Heart right ventricle (tissue), 16 donors: ENCODE measurements at regions not wholly inside any gene's neighbourhood (a gene's known extent, or its start where the extent isn't known, plus 50 kb on each side); places are given as distances from the start of the nearest gene placed in this dataset.
"Not testable (repeated sequence)": the region's sequence is repeated elsewhere in the genome, so short reads cannot be mapped to it uniquely, and the experiment has no call there.

ENCODE experiments used
- ATAC-seq, 8 donors: fragments of 200-7000 bp; cut with Tn5 transposase; one replicate each; pipeline ENCODE4 v1.9.1; 2020; ENCODE audit warnings: mild to moderate bottlenecking in 8 of 8, moderate library complexity in 8 of 8, moderate number of reproducible peaks in 1 of 8
- DNase-seq, 2 donors: peaks; one replicate each; pipeline ENCODE4 v3.0.0-alpha.2; 2020
- H3K27ac ChIP-seq, 10 donors: fragments of 200-600 bp; sonication (generic) in 2 of 10; one replicate each; pipeline versions ENCODE4 v1.5.0 to v1.8.0; 2020 to 2022; ENCODE audit warnings: mild to moderate bottlenecking in 3 of 10
- H3K27me3 ChIP-seq, 7 donors: fragments of 200-600 bp; one replicate each; pipeline ENCODE4 v1.8.0; 2021 to 2022; ENCODE audit warnings: mild to moderate bottlenecking in 2 of 7
- H3K36me3 ChIP-seq, 9 donors: fragments of 200-600 bp; sonication (generic) in 1 of 9; one replicate each; pipeline versions ENCODE4 v1.5.0 to v1.8.0; 2020 to 2022; ENCODE audit warnings: mild to moderate bottlenecking in 2 of 9
- H3K4me1 ChIP-seq, 9 donors: fragments of 200-600 bp; sonication (generic) in 1 of 9; one replicate each; pipeline versions ENCODE4 v1.5.0 to v1.8.0; 2020 to 2022; ENCODE audit warnings: mild to moderate bottlenecking in 4 of 9
- H3K4me3 ChIP-seq, 10 donors: fragments of 200-600 bp; sonication (generic) in 2 of 10; one replicate each; pipeline versions ENCODE4 v1.5.0 to v1.8.0; 2020 to 2022; ENCODE audit warnings: mild to moderate bottlenecking in 7 of 10, moderate library complexity in 2 of 10
- H3K9me3 ChIP-seq, 11 donors: fragments of 200-600 bp in 10 of 11; sonication (generic) in 2 of 11; one replicate each; pipeline versions ENCODE4 v1.5.0 to v1.8.0; 2013 to 2022; ENCODE audit warnings: mild to moderate bottlenecking in 2 of 11, control low read depth in 1 of 11, moderate library complexity in 1 of 11
- CTCF ChIP-seq, 9 donors: fragments of 200-600 bp; sonication (generic) in 2 of 9; IDR thresholded peaks; one replicate each; pipeline versions ENCODE4 v1.5.0 to v1.8.0; 2021 to 2022; ENCODE audit warnings: antibody characterized with exemption in 9 of 9, mild to moderate bottlenecking in 5 of 9, moderate library complexity in 1 of 9
- WGBS, 2 donors: extraction: QIAGEN DNeasy Blood & Tissue Kit; methylation state at CpG; one replicate each; pipeline ENCODE4 v1.1.7; 2013; ENCODE audit warnings: inconsistent platforms in 1 of 2; 5-methylcytosine and 5-hydroxymethylcytosine counted together
- intact Hi-C, 10 donors: fragments of 100-400 bp; cut with DNase I; formaldehyde crosslinking; loops; one replicate each; pipeline versions ENCODE4 v1.11.1 to v1.14.2; 2022
- donor health status: Arrhythmogenic right ventricular cardiomyopathy.
- donor health status: ischemic (EF 13 %, LVEDD 7.1; RV severe dilation, severe dysfunction).
- donor health status: healthy with polysubstance abuse.
- donor health status: DM: no; HTN: yes; CAD: no.
- donor health status: DM: no; HTN: no; CAD: no.
- donor health status: ischemic (EF 25% LVEDD 6.9; RV normal size, moderate dysfunction).
- donor health status: ischemic (EF 25% LVEDD 5.7; RV mildly dilated, moderate dysfunction).
- donor health status: healthy.
- donor health status: DM: yes; HTN: yes; CAD: no.
- donor health status: Ischemic cardiomyopathy.
- donor health status: ischemic (EF 35%, LVEDD 5.7; RV mildly dilated, moderate dysfunction).
- donor health status: nonischemic (EF 11% LVEDD 7.7; RV severe dilation, severe dysfunction).
- donor health status: DM: yes; HTN: yes; CAD: no.
- donor health status: PGD.
- donor health status: ischemic (EF 29% LVEDD 5.4; RV normal size, mild dysfunction).
- donor health status: nonischemic (EF 23%, LVEDD 6.1; RV moderate dilation, normal function).

DNA sequence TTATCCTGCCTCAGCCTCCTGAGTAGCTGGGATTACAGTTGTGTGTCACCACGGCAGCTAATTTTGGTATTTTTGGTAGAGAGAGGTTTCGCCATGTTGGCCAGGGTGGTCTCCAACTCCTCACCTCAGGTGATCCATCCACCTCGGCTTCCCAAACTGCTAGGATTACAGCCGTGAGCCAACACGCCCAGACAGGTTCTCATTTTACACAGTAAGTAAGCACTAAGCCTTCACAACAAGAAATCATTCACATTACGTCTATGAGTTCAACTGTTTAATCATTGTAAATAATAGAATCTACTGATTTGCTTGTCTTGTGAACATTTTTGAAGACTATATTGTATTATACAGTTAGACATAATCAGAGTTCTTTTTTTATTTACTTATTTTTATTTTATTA lies 131.5 kb upstream of the LRATD1 start:
- Histone ChIP-seq H3K36me3 (no peaks in the 10 kb centered on the region), H3K4me3 (no peak overlapping the region), H3K9me3 (peaks cover 0 to 3% (median 0%) of the 10 kb centered on the region in 11 donors), H3K27me3 (no peaks in the 10 kb centered on the region), H3K4me1 (no peaks in the 10 kb centered on the region), H3K27ac (no peak overlapping the region)
- 86% methylated on average over 6 of the region's 6 CpGs for WGBS, 2 donors
- DNase-seq (no peak), ATAC-seq (no peak)
- TF ChIP-seq CTCF (IDR thresholded peaks at IDR 0.05): no peak
- intact Hi-C loops: no loop called here

- H3K4me1 ChIP-seq, ATAC-seq, DNase-seq, H3K36me3 ChIP-seq, intact Hi-C loops, H3K27ac ChIP-seq, H3K4me3 ChIP-seq, H3K27me3 ChIP-seq, H3K9me3 ChIP-seq: not testable (repeated sequence)
- 89 to 93% methylated on average over 12 of the region's 12 CpGs for WGBS, 2 donors
Observed at GRCh38 chr2:14506955-14507354, 125.6 kb upstream of the LRATD1 start.

GRCh38 chr2:14511541-14511940 lies 121.0 kb upstream of the LRATD1 start:
- no peaks in the 10 kb centered on the region for H3K27me3 ChIP-seq
- 76 to 89% methylated on average over 4 of the region's 4 CpGs for WGBS, 2 donors
- no peak for TF ChIP-seq CTCF (IDR thresholded peaks at IDR 0.05)
- DNase-seq (no peak), ATAC-seq (no peak)
- H3K27ac ChIP-seq: no peak overlapping the region
- intact Hi-C loops: no loop called here
- no peaks in the 10 kb centered on the region for H3K36me3 ChIP-seq
- no peak overlapping the region for H3K4me3 ChIP-seq
- no peaks in the 10 kb centered on the region for H3K9me3 ChIP-seq
- H3K4me1 ChIP-seq: no peaks in the 10 kb centered on the region

- no peak for ATAC-seq
- no peak overlapping the region for H3K4me3 ChIP-seq
- WGBS, 2 donors: 29 to 33% methylated on average over 1 of the region's 1 CpG
Observed at GRCh38 chr2:14513903-14514302, 118.6 kb upstream of the LRATD1 start.

GRCh38 chr2:14516844-14517243 lies 115.7 kb upstream of the LRATD1 start:
- H3K36me3 ChIP-seq: no peaks in the 10 kb centered on the region
- no peak for TF ChIP-seq CTCF (IDR thresholded peaks at IDR 0.05)
- H3K27me3 ChIP-seq: no peaks in the 10 kb centered on the region
- no peak overlapping the region for H3K27ac ChIP-seq
- no peaks in the 10 kb centered on the region for H3K9me3 ChIP-seq
- WGBS, 2 donors: 80 to 85% methylated on average over 1 of the region's 1 CpG
- ATAC-seq (no peak), DNase-seq (no peak)
- intact Hi-C loops: no loop called here
- H3K4me3 ChIP-seq: no peak overlapping the region
- no peaks in the 10 kb centered on the region for H3K4me1 ChIP-seq

More at GRCh38 chr2:14513903-14514302, 118.6 kb upstream of the LRATD1 start:
- TF ChIP-seq CTCF (IDR thresholded peaks at IDR 0.05): no peak
- Histone ChIP-seq H3K36me3 (no peaks in the 10 kb centered on the region), H3K4me1 (no peaks in the 10 kb centered on the region), H3K27me3 (no peaks in the 10 kb centered on the region), H3K27ac (no peak overlapping the region), H3K9me3 (no peaks in the 10 kb centered on the region)
- intact Hi-C loops: no loop called here
- DNase-seq: no peak
